Progenitor cell of endocrine pancreas (in vitro differentiated cells): ENCODE measurements at regions not wholly inside any gene's neighbourhood (a gene's known extent, or its start where the extent isn't known, plus 50 kb on each side); places are given as distances from the start of the nearest gene placed in this dataset.

Experiments
- DNase-seq: peaks from one replicate; pipeline ENCODE4 v3.0.0; 2021; ENCODE audit warnings: low spot score; ENCODE audit not compliant: unreplicated experiment
- H3K27ac Mint-ChIP-seq: 2 replicates; pipeline ENCODE4 v1.8.0; 2021; ENCODE audit warnings: mild to moderate bottlenecking, moderate library complexity, mixed read lengths
- H3K27me3 Mint-ChIP-seq: 2 replicates; pipeline ENCODE4 v1.8.0; 2021; ENCODE audit warnings: mixed read lengths
- H3K36me3 Mint-ChIP-seq: 2 replicates; pipeline ENCODE4 v1.8.0; 2022; ENCODE audit warnings: mixed read lengths; ENCODE audit not compliant: insufficient read depth
- H3K4me1 Mint-ChIP-seq: 2 replicates; pipeline ENCODE4 v1.8.0; 2021; ENCODE audit warnings: low read depth, mixed read lengths
- H3K4me3 Mint-ChIP-seq: 2 replicates; pipeline ENCODE4 v1.8.0; 2021; ENCODE audit warnings: low read depth, mild to moderate bottlenecking, moderate library complexity, mixed read lengths
- H3K9me3 Mint-ChIP-seq: 2 replicates; pipeline ENCODE4 v1.8.0; 2021; ENCODE audit warnings: low read depth, mixed read lengths
- TF ChIP-seq, protein P1 (sequence below): fragments of 200-600 bp; sonication (generic); IDR thresholded peaks from one replicate; pipeline ENCODE4 v1.5.0; 2021; ENCODE audit warnings: antibody characterized with exemption, mild to moderate bottlenecking; ENCODE audit not compliant: unreplicated experiment

DNA sequence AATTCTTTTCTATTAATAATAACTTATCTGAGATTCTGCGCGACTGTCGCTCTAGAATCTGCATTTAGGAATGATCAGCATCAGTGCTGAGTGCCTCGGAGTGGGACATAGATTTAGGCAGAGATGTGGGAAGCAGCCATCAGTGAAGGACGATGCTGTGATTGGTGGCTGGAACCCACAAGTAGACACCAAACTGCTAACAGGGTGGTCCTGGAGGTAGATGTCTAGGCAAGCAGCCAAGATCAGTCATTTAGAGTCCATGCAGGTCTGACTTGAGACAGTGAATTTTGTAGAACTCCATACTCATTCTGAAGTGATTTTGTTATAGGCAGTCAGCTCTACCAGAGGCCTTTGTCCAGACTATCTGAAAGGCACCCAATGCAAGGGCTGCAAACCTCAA, 51.8 kb upstream of the LYST start:
- Mint-ChIP-seq H3K4me1 (peaks cover 16% of the 10 kb centered on the region), H3K27ac (no peak overlapping the region), H3K9me3 (no peaks in the 10 kb centered on the region), H3K27me3 (no peaks in the 10 kb centered on the region), H3K4me3 (no peak overlapping the region), H3K36me3 (no peaks in the 10 kb centered on the region)
- no peak for DNase-seq
- TF ChIP-seq, protein P1, sequence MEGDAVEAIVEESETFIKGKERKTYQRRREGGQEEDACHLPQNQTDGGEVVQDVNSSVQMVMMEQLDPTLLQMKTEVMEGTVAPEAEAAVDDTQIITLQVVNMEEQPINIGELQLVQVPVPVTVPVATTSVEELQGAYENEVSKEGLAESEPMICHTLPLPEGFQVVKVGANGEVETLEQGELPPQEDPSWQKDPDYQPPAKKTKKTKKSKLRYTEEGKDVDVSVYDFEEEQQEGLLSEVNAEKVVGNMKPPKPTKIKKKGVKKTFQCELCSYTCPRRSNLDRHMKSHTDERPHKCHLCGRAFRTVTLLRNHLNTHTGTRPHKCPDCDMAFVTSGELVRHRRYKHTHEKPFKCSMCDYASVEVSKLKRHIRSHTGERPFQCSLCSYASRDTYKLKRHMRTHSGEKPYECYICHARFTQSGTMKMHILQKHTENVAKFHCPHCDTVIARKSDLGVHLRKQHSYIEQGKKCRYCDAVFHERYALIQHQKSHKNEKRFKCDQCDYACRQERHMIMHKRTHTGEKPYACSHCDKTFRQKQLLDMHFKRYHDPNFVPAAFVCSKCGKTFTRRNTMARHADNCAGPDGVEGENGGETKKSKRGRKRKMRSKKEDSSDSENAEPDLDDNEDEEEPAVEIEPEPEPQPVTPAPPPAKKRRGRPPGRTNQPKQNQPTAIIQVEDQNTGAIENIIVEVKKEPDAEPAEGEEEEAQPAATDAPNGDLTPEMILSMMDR = no peak

DNA sequence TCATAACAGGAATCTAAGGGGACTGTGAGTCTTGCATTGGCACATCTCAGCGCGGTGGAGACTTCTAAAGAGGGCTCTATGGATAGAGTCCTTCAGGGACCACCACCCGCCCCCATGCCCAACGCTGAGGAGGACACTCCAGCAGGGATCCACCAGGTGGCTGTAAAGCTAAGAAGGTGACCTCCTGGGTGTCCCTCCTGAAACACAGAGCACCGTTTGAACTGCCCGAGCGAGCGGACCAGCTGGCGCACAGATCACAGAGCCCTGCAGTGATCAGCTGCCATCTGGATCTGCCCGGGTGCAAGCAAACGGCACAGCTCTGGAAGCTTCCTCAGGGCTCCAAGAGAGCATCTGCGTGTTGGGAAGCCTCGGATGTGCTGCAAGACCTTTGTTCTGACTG, 51.3 kb upstream of the LYST start:
- H3K36me3 Mint-ChIP-seq = no peaks in the 10 kb centered on the region
- H3K4me3 Mint-ChIP-seq = no peak overlapping the region
- H3K4me1 Mint-ChIP-seq = peaks cover 11% of the 10 kb centered on the region
- TF ChIP-seq, protein P1 = no peak
- DNase-seq = no peak
- H3K27ac Mint-ChIP-seq = no peak overlapping the region
- no peaks in the 10 kb centered on the region for H3K9me3 Mint-ChIP-seq
- no peaks in the 10 kb centered on the region for H3K27me3 Mint-ChIP-seq

DNA sequence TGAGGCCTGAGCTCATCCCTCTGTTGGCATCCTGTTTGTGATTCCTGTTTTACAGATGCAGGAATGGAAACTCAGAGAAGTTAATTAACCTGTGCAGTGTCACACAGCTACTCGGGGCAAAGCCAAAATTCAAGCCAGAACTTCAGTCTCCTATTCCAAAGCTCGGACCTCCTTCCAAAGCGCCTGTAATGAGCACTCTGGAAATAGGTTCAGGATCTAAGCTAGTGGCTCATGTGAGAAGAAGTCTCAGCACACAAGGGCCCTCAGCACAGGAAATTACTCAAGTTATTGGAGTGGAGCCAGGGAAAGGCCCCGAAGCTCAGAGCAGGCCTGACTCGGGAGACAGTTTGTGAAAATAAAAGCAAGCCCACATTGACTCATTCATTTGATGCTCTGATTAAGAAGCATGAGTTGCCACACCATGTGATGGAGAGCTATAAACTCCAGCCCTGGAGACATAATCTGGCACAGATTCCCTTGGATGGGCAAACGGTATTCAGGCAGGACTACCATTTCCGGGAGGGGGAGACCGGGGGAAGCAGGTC, 50.6 kb upstream of the LYST start:
- H3K27me3 Mint-ChIP-seq = no peaks in the 10 kb centered on the region
- no peaks in the 10 kb centered on the region for H3K36me3 Mint-ChIP-seq
- TF ChIP-seq, protein P1 = no peak
- H3K4me3 Mint-ChIP-seq = no peak overlapping the region
- H3K27ac Mint-ChIP-seq = no peak overlapping the region
- H3K4me1 Mint-ChIP-seq = peaks cover 9% of the 10 kb centered on the region
- no peaks in the 10 kb centered on the region for H3K9me3 Mint-ChIP-seq
- DNase-seq = no peak
